Tibial nerve (tissue), 4 donors: ENCODE measurements at regions not wholly inside any gene's neighbourhood (a gene's known extent, or its start where the extent isn't known, plus 50 kb on each side); places are given as distances from the start of the nearest gene placed in this dataset.

Source experiments
- DNase-seq, 2 donors: peaks; one replicate each; pipeline ENCODE4 v3.0.0-alpha.2; 2019; ENCODE audit warnings: low spot score in 2 of 2
- H3K27ac ChIP-seq, 4 donors: fragments of 200-600 bp; sonication (generic) in 3 of 4; one replicate each; pipeline ENCODE4 v1.5.1; 2017 to 2019; ENCODE audit warnings: mild to moderate bottlenecking in 1 of 4
- H3K27me3 ChIP-seq, 2 donors: fragments of 200-600 bp; sonication (generic) in 1 of 2; one replicate each; pipeline versions ENCODE4 v1.5.1 to v1.6.0; 2017 to 2019
- H3K36me3 ChIP-seq, 3 donors: fragments of 200-600 bp; sonication (generic); one replicate each; pipeline ENCODE4 v1.5.1; 2018 to 2019
- H3K4me1 ChIP-seq, 4 donors: fragments of 200-600 bp; sonication (generic) in 3 of 4; one replicate each; pipeline ENCODE4 v1.5.1; 2017 to 2019
- H3K4me3 ChIP-seq, 4 donors: fragments of 200-600 bp; sonication (generic) in 3 of 4; one replicate each; pipeline ENCODE4 v1.5.1; 2017 to 2019; ENCODE audit warnings: mild to moderate bottlenecking in 1 of 4, moderate library complexity in 1 of 4
- H3K9me3 ChIP-seq, 4 donors: fragments of 200-600 bp; sonication (generic) in 3 of 4; one replicate each; pipeline ENCODE4 v1.5.1; 2017 to 2019
- EP300 ChIP-seq, 2 donors: sonication (generic); formaldehyde crosslinking; IDR thresholded peaks; one replicate each; pipeline ENCODE4 v1.6.1; 2017; ENCODE audit warnings: antibody characterized with exemption in 2 of 2, mild to moderate bottlenecking in 1 of 2
- POLR2A ChIP-seq, 2 donors: fragments of 450-650 bp; IDR thresholded peaks; one replicate each; pipeline ENCODE4 v1.6.1; 2017; ENCODE audit warnings: antibody characterized with exemption in 2 of 2, mild to moderate bottlenecking in 2 of 2, moderate library complexity in 2 of 2
- WGBS, 2 donors: methylation state at CpG; one replicate each; pipeline ENCODE4 v1.1.5; 2018; 5-methylcytosine and 5-hydroxymethylcytosine counted together
- TF ChIP-seq, protein P1 (sequence below), 5 experiments: fragments of 200-600 bp in 3 of 5; fragments of 450-650 bp in 2 of 5; sonication (generic) in 3 of 5; IDR thresholded peaks; one replicate each; pipeline ENCODE4 v1.5.1; 2016 to 2019; ENCODE audit warnings: antibody characterized with exemption in 5 of 5, mild to moderate bottlenecking in 3 of 5, moderate library complexity in 2 of 5

- H3K9me3 ChIP-seq = no peaks in the 10 kb centered on the region
- no peaks in the 10 kb centered on the region for H3K36me3 ChIP-seq
- H3K27ac ChIP-seq = peak overlapping the region in 1 of 4 donors; percentile 17
- H3K4me1 ChIP-seq = peaks cover 0 to 14% (median 0%) of the 10 kb centered on the region in 4 donors
- no peaks in the 10 kb centered on the region for H3K27me3 ChIP-seq
- no peak overlapping the region for H3K4me3 ChIP-seq
- TF ChIP-seq EP300 (IDR thresholded peaks at IDR 0.05) (no peak), POLR2A (IDR thresholded peaks at IDR 0.05) (no peak)
- TF ChIP-seq, protein P1, sequence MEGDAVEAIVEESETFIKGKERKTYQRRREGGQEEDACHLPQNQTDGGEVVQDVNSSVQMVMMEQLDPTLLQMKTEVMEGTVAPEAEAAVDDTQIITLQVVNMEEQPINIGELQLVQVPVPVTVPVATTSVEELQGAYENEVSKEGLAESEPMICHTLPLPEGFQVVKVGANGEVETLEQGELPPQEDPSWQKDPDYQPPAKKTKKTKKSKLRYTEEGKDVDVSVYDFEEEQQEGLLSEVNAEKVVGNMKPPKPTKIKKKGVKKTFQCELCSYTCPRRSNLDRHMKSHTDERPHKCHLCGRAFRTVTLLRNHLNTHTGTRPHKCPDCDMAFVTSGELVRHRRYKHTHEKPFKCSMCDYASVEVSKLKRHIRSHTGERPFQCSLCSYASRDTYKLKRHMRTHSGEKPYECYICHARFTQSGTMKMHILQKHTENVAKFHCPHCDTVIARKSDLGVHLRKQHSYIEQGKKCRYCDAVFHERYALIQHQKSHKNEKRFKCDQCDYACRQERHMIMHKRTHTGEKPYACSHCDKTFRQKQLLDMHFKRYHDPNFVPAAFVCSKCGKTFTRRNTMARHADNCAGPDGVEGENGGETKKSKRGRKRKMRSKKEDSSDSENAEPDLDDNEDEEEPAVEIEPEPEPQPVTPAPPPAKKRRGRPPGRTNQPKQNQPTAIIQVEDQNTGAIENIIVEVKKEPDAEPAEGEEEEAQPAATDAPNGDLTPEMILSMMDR (IDR thresholded peaks at IDR 0.05) = no peak
- DNase-seq = no peak
- 74 to 83% methylated on average over 2 of the region's 2 CpGs for WGBS, 2 donors
Observed at GRCh38 chr4:123230061-123230460, 166.5 kb upstream of the SPRY1 start.

- no peak for DNase-seq
- Histone ChIP-seq H3K4me1 (peaks cover 0 to 14% (median 0%) of the 10 kb centered on the region in 4 donors), H3K27me3 (no peaks in the 10 kb centered on the region), H3K36me3 (no peaks in the 10 kb centered on the region), H3K27ac (peak overlapping the region in 1 of 4 donors; percentile 45), H3K9me3 (no peaks in the 10 kb centered on the region), H3K4me3 (no peak overlapping the region)
- 38 to 63% methylated on average over 3 of the region's 3 CpGs for WGBS, 2 donors
- TF ChIP-seq POLR2A (IDR thresholded peaks at IDR 0.05) = no peak
- peak in 1 of 2 donors; percentile 49 for TF ChIP-seq EP300 (IDR thresholded peaks at IDR 0.05)
- TF ChIP-seq, protein P1 (IDR thresholded peaks at IDR 0.05) = no peak
Observed at GRCh38 chr4:123232439-123232838, 164.2 kb upstream of the SPRY1 start.

GRCh38 chr4:123233136-123233768, 163.3 kb upstream of the SPRY1 start:
- DNase-seq = no peak
- no peaks in the 10 kb centered on the region for H3K27me3 ChIP-seq
- WGBS, 2 donors = 57 to 62% methylated on average over 4 of the region's 4 CpGs
- peak overlapping the region in 2 of 4 donors; percentile 0 to 45 for H3K27ac ChIP-seq
- no peaks in the 10 kb centered on the region for H3K9me3 ChIP-seq
- H3K4me1 ChIP-seq = peaks cover 0 to 14% (median 0%) of the 10 kb centered on the region in 4 donors
- H3K36me3 ChIP-seq = no peaks in the 10 kb centered on the region
- H3K4me3 ChIP-seq = no peak overlapping the region
- TF ChIP-seq, protein P1 (IDR thresholded peaks at IDR 0.05) = no peak
- peak in 1 of 2 donors; percentile 11 for TF ChIP-seq EP300 (IDR thresholded peaks at IDR 0.05)
- no peak for TF ChIP-seq POLR2A (IDR thresholded peaks at IDR 0.05)

DNA sequence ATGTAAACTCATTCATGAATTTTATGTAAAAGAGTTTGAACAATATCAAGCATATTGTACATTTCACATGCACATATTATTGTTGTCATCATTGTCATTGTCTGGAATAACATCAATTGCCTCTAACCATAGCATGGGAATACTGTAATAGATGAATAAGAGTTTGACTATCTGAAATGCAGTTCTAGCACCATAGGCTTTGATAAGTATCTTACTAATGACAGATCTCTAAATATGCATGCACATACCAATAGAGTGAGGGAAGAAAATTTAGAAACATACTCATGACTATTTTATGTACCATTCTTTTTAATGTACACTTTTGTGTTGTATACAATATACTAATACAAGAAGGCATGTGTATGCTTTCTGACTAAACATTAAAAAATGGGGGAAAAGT, 161.6 kb upstream of the SPRY1 start:
- Histone ChIP-seq H3K27ac (no peak overlapping the region), H3K4me3 (no peak overlapping the region), H3K9me3 (no peaks in the 10 kb centered on the region), H3K4me1 (peaks cover 0 to 14% (median 0%) of the 10 kb centered on the region in 4 donors), H3K27me3 (no peaks in the 10 kb centered on the region), H3K36me3 (no peaks in the 10 kb centered on the region)
- no peak for DNase-seq
- TF ChIP-seq EP300 (IDR thresholded peaks at IDR 0.05) (no peak), POLR2A (IDR thresholded peaks at IDR 0.05) (no peak)
- TF ChIP-seq, protein P1 (IDR thresholded peaks at IDR 0.05) = no peak

GRCh38 chr4:123235431-123235830, 161.2 kb upstream of the SPRY1 start:
- H3K9me3 ChIP-seq = no peaks in the 10 kb centered on the region
- no peaks in the 10 kb centered on the region for H3K36me3 ChIP-seq
- H3K27me3 ChIP-seq = no peaks in the 10 kb centered on the region
- TF ChIP-seq EP300 (IDR thresholded peaks at IDR 0.05) = no peak
- TF ChIP-seq, protein P1 (IDR thresholded peaks at IDR 0.05) = no peak
- no peak for TF ChIP-seq POLR2A (IDR thresholded peaks at IDR 0.05)
- H3K4me1 ChIP-seq = peaks cover 0 to 14% (median 0%) of the 10 kb centered on the region in 4 donors
- no peak overlapping the region for H3K4me3 ChIP-seq
- no peak overlapping the region for H3K27ac ChIP-seq
- WGBS, 2 donors = 66 to 71% methylated on average over 2 of the region's 2 CpGs
- DNase-seq = no peak
